ENCODE measurements at regions not wholly inside any gene's neighbourhood (a gene's known extent, or its start where the extent isn't known, plus 50 kb on each side); places are given as distances from the start of the nearest gene placed in this dataset.

DNA sequence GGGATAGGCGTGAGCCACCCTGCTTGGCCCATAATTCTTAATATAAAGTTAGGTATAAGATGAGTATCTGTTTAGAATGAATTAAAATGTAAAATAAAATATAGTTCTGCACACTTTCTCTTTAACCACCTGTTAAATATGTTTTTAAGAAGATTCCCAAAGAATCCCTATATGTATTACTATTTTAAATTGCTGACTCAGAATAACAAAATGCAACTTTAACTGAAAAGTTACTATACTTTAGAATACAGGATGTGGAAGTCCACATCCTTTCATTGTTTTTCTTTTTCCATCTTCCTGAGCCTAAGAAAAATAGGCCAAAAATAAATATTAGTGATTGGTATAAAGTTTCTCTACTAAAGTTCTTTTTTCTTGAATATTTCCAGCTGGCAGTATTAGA, 325.6 kb upstream of the EYS start:
- H3K36me3 ChIP-seq (ENCODE audit: control insufficient read depth in 2 of 2, extremely low read depth in 1 of 2, insufficient read depth in 2 of 2, low read length in 2 of 2): no peaks in the 10 kb centered on the region
- no peak overlapping the region for H3K27ac ChIP-seq (ENCODE audit: insufficient read depth, low read depth, low read length)
- no TSS peak for BruUV-seq (replicated peaks)
- dilution Hi-C loops (cut with MboI; ENCODE audit: extremely low pct_ligation_motif_present, low sequenced_read_pairs) (no loop called here), intact Hi-C loops (cut with micrococcal nuclease) (no loop called here)
- DNase-seq (ENCODE audit: low read depth, low spot score) (no peak), FAIRE-seq (no peak)
- ChIA-PET POLR2A (no interaction called here), CTCF (no interaction called here)
- H3K4me1 ChIP-seq (ENCODE audit: control insufficient read depth, extremely low read depth, insufficient read depth, low read length): no peaks in the 10 kb centered on the region
- H3K79me2 ChIP-seq (ENCODE audit: control insufficient read depth, insufficient read depth, low read length): no peaks in the 10 kb centered on the region
- no peaks in the 10 kb centered on the region for H3K9me3 ChIP-seq (replicated peaks; ENCODE audit: control insufficient read depth, insufficient read depth, low read length)
- H3K9me1 ChIP-seq (replicated peaks; ENCODE audit: control insufficient read depth, extremely low read depth, insufficient read depth, low read length): no peaks in the 10 kb centered on the region
- H3K4me3 ChIP-seq (replicated peaks in 1 of 3; ENCODE audit: insufficient read depth in 1 of 3, low read depth in 1 of 3, low read length in 3 of 3): no peak overlapping the region
- no peak overlapping the region for H3K4me2 ChIP-seq (ENCODE audit: insufficient read depth, low read length)
- no peaks in the 10 kb centered on the region for H4K20me1 ChIP-seq (replicated peaks; ENCODE audit: control insufficient read depth, extremely low read depth, insufficient read depth, low read length)
- no peak overlapping the region for H3K9ac ChIP-seq (replicated peaks; ENCODE audit: extremely low read depth, insufficient read depth, low read length)
- H3K27me3 ChIP-seq (ENCODE audit: control insufficient read depth in 2 of 2, insufficient read depth in 2 of 2, low read length in 2 of 2): no peaks in the 10 kb centered on the region
- no peak overlapping the region for H2AFZ ChIP-seq (ENCODE audit: low read depth, low read length)
- TF ChIP-seq JUN (IDR thresholded peaks at IDR 0.05; ENCODE audit: borderline replicate concordance, insufficient read depth, insufficient read length, low read depth) (no peak), GATA2 (IDR thresholded peaks at IDR 0.05; ENCODE audit: insufficient read depth, insufficient read length, low read depth, low read length) (no peak), FOS (IDR thresholded peaks at IDR 0.05; ENCODE audit: borderline replicate concordance, insufficient read depth, low read length) (no peak), POLR2A (IDR thresholded peaks at IDR 0.05; ENCODE audit: low read depth, low read length) (no peak), MYC (IDR thresholded peaks at IDR 0.05; ENCODE audit: low read depth, low read length) (no peak), EZH2 (IDR thresholded peaks at IDR 0.05; ENCODE audit: borderline replicate concordance, low read depth, low read length, severe bottlenecking) (no peak), POLR2AphosphoS5 (IDR thresholded peaks at IDR 0.05; ENCODE audit: insufficient read depth, low read depth, low read length) (no peak)
- TF ChIP-seq, protein P1, sequence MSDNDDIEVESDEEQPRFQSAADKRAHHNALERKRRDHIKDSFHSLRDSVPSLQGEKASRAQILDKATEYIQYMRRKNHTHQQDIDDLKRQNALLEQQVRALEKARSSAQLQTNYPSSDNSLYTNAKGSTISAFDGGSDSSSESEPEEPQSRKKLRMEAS (IDR thresholded peaks at IDR 0.05; ENCODE audit: insufficient read depth, insufficient read length): no peak
- TF ChIP-seq, protein P2, sequence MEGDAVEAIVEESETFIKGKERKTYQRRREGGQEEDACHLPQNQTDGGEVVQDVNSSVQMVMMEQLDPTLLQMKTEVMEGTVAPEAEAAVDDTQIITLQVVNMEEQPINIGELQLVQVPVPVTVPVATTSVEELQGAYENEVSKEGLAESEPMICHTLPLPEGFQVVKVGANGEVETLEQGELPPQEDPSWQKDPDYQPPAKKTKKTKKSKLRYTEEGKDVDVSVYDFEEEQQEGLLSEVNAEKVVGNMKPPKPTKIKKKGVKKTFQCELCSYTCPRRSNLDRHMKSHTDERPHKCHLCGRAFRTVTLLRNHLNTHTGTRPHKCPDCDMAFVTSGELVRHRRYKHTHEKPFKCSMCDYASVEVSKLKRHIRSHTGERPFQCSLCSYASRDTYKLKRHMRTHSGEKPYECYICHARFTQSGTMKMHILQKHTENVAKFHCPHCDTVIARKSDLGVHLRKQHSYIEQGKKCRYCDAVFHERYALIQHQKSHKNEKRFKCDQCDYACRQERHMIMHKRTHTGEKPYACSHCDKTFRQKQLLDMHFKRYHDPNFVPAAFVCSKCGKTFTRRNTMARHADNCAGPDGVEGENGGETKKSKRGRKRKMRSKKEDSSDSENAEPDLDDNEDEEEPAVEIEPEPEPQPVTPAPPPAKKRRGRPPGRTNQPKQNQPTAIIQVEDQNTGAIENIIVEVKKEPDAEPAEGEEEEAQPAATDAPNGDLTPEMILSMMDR (IDR thresholded peaks at IDR 0.05; ENCODE audit: extremely low read depth in 1 of 2, insufficient read depth in 1 of 2, low read depth in 1 of 2, low read length in 2 of 2): no peak

Measured in endothelial cell of umbilical vein (primary cell).